ENCODE measurements at regions not wholly inside any gene's neighbourhood (a gene's known extent, or its start where the extent isn't known, plus 50 kb on each side); places are given as distances from the start of the nearest gene placed in this dataset.
"Not testable (repeated sequence)": the region's sequence is repeated elsewhere in the genome, so short reads cannot be mapped to it uniquely, and the experiment has no call there.

- 47 to 56% methylated on average over 2 of the region's 2 CpGs for WGBS, 2 donors
- intact Hi-C loops (cut with DNase I); H3K27me3 ChIP-seq; H3K27ac ChIP-seq; H3K4me3 ChIP-seq; H3K36me3 ChIP-seq; DNase-seq; H3K4me1 ChIP-seq: not testable (repeated sequence)
- H3K9me3 ChIP-seq: peaks cover 6 to 94% (median 66%) of the 10 kb centered on the region in 3 donors
Measured at GRCh38 chr22:11037814-11038213, 4490.2 kb upstream of the OR11H1 start.

DNA sequence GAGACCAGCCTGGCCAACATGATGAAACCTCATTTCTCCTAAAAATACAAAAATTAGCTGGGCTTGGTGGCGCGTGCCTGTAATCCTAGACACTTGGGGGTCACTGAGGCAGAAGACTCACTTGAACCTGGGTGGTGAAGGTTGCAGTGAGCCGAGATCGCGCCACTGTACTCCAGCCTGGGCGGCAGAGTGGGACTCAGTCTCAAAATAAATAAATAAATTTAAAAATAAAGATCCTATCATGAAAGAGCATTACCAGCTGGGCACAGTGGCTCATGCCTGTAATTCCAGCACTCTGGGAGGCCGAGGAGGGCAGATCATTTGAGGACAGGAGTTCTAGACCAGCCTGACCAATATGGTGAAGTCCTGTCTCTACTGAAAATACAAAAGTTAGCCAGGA lies 4489.2 kb upstream of the OR11H1 start:
- H3K27me3 ChIP-seq; DNase-seq; H3K4me1 ChIP-seq; H3K4me3 ChIP-seq; H3K27ac ChIP-seq; intact Hi-C loops (cut with DNase I); H3K36me3 ChIP-seq: not testable (repeated sequence)
- H3K9me3 ChIP-seq: peaks cover 6 to 91% (median 58%) of the 10 kb centered on the region in 3 donors
- 71% methylated on average over 7 of the region's 7 CpGs for WGBS, 2 donors

GRCh38 chr22:11041416-11041815 lies 4486.6 kb upstream of the OR11H1 start:
- H3K36me3 ChIP-seq; intact Hi-C loops (cut with DNase I); H3K27me3 ChIP-seq; H3K4me3 ChIP-seq; DNase-seq; H3K27ac ChIP-seq; H3K4me1 ChIP-seq: not testable (repeated sequence)
- peaks cover 6 to 69% (median 39%) of the 10 kb centered on the region in 3 donors for H3K9me3 ChIP-seq
- WGBS, 2 donors: 60 to 65% methylated on average over 9 of the region's 9 CpGs

DNA sequence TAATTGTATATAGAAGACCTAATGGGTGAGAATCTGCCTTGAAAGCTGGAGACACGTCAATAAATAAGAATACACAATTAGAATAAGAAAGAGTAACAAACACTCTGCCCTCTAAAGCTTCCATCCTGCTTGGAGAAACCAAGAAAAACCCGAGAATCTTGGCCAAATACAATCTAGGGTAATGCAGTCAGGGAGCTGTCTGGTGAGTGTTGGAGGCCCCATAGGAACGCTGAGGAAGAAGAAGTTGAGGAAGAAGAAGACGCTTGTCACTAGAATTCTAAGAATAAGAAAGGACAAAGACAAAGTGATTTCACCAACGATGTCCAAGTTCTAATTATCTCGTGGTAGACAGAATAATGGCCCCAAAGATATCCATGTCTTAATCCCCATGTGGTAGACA lies 4485.9 kb upstream of the OR11H1 start:
- TF ChIP-seq, protein P1, sequence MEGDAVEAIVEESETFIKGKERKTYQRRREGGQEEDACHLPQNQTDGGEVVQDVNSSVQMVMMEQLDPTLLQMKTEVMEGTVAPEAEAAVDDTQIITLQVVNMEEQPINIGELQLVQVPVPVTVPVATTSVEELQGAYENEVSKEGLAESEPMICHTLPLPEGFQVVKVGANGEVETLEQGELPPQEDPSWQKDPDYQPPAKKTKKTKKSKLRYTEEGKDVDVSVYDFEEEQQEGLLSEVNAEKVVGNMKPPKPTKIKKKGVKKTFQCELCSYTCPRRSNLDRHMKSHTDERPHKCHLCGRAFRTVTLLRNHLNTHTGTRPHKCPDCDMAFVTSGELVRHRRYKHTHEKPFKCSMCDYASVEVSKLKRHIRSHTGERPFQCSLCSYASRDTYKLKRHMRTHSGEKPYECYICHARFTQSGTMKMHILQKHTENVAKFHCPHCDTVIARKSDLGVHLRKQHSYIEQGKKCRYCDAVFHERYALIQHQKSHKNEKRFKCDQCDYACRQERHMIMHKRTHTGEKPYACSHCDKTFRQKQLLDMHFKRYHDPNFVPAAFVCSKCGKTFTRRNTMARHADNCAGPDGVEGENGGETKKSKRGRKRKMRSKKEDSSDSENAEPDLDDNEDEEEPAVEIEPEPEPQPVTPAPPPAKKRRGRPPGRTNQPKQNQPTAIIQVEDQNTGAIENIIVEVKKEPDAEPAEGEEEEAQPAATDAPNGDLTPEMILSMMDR (IDR thresholded peaks at IDR 0.05): no peak
- no peak for TF ChIP-seq POLR2A (IDR thresholded peaks at IDR 0.05)
- intact Hi-C loops (cut with DNase I): no loop called here
- Histone ChIP-seq H3K4me3 (no peak overlapping the region), H3K27ac (no peak overlapping the region), H3K4me1 (no peaks in the 10 kb centered on the region), H3K9me3 (peaks cover 6 to 62% (median 34%) of the 10 kb centered on the region in 3 donors), H3K27me3 (peaks cover 0 to 4% (median 0%) of the 10 kb centered on the region in 4 donors), H3K36me3 (no peaks in the 10 kb centered on the region)
- 34 to 43% methylated on average over 6 of the region's 6 CpGs for WGBS, 2 donors
- DNase-seq: no peak

- H3K9me3 ChIP-seq: peaks cover 0 to 57% (median 23%) of the 10 kb centered on the region in 3 donors
- intact Hi-C loops (cut with DNase I): not testable (repeated sequence)
Measured at GRCh38 chr22:11043289-11043688, 4484.7 kb upstream of the OR11H1 start.

GRCh38 chr22:11048884-11049283 lies 4479.1 kb upstream of the OR11H1 start:
- H3K9me3 ChIP-seq: peaks cover 6 to 42% (median 7%) of the 10 kb centered on the region in 3 donors
- H3K36me3 ChIP-seq; DNase-seq; H3K27ac ChIP-seq; H3K4me3 ChIP-seq; H3K4me1 ChIP-seq; intact Hi-C loops (cut with DNase I); H3K27me3 ChIP-seq: not testable (repeated sequence)
- WGBS, 2 donors: 73 to 83% methylated on average over 1 of the region's 1 CpG

More at GRCh38 chr22:11043289-11043688, 4484.7 kb upstream of the OR11H1 start:
- H3K27ac ChIP-seq, DNase-seq, H3K4me3 ChIP-seq, H3K27me3 ChIP-seq, H3K4me1 ChIP-seq, H3K36me3 ChIP-seq: not testable (repeated sequence)

GRCh38 chr22:11050226-11050625 lies 4477.8 kb upstream of the OR11H1 start:
- H3K27me3 ChIP-seq; H3K27ac ChIP-seq; H3K4me3 ChIP-seq; H3K4me1 ChIP-seq; H3K36me3 ChIP-seq; intact Hi-C loops (cut with DNase I); DNase-seq: not testable (repeated sequence)
- WGBS, 2 donors: 75% methylated on average over 8 of the region's 11 CpGs; no CpG with 5 or more reads in 1 of the 2 donors
- peaks cover 9 to 52% (median 18%) of the 10 kb centered on the region in 3 donors for H3K9me3 ChIP-seq

DNA sequence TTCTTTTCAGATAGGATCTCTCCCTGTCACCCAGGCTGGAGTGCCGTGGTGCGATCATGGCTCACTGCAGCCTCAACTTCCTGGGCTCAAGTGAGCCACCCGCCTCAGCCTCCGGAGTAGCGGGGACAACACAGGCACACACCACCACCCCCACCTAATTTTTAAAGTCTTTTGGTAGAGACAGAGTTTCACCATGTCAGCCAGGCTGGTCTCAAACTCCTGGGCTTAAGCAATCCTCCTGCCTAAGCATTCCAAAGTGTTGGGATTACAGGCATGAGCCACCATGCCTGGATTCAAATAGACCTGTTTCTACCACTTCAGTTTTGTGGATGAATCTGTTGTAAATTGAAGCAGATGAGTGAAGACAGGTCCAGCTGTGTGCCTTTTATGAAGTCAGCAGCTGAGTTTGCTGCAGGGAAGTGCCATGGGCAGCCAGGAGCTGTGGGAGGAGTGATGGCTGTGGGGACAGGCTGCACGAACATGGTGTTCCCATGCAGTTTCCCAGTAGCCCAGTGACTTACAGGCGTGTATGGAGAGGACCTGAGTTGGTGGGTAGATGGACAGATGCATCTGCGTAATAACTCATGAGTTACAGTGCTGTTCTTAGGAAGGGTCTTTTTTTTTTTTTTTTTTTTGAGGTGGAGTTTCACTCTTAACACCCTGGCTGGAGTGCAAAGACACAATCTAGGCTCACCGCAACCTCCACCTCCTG lies 4476.4 kb upstream of the OR11H1 start:
- H3K27ac ChIP-seq; DNase-seq; H3K4me1 ChIP-seq; intact Hi-C loops (cut with DNase I); H3K36me3 ChIP-seq; H3K4me3 ChIP-seq; H3K27me3 ChIP-seq: not testable (repeated sequence)
- peaks cover 14 to 65% (median 31%) of the 10 kb centered on the region in 3 donors for H3K9me3 ChIP-seq
- 54 to 55% methylated on average over 4 of the region's 9 CpGs for WGBS, 2 donors

- H3K36me3 ChIP-seq; H3K4me3 ChIP-seq; H3K27me3 ChIP-seq; H3K4me1 ChIP-seq; H3K27ac ChIP-seq; intact Hi-C loops (cut with DNase I); DNase-seq: not testable (repeated sequence)
- H3K9me3 ChIP-seq: peaks cover 21 to 78% (median 40%) of the 10 kb centered on the region in 3 donors
- WGBS, 2 donors: 55 to 61% methylated on average over 20 to 24 of the region's 24 CpGs
Measured at GRCh38 chr22:11053403-11054344, 4474.3 kb upstream of the OR11H1 start.

GRCh38 chr22:11054681-11055080 lies 4473.3 kb upstream of the OR11H1 start:
- 64 to 67% methylated on average over 6 to 8 of the region's 11 CpGs for WGBS, 2 donors
- H3K9me3 ChIP-seq: peaks cover 21 to 72% (median 44%) of the 10 kb centered on the region in 3 donors
- intact Hi-C loops (cut with DNase I); H3K27ac ChIP-seq; H3K27me3 ChIP-seq; H3K4me3 ChIP-seq; H3K4me1 ChIP-seq; H3K36me3 ChIP-seq; DNase-seq: not testable (repeated sequence)

- intact Hi-C loops (cut with DNase I); H3K27ac ChIP-seq; H3K4me1 ChIP-seq; H3K27me3 ChIP-seq; H3K36me3 ChIP-seq; H3K4me3 ChIP-seq; DNase-seq: not testable (repeated sequence)
- peaks cover 21 to 77% (median 44%) of the 10 kb centered on the region in 3 donors for H3K9me3 ChIP-seq
- 84 to 86% methylated on average over 8 of the region's 8 CpGs for WGBS, 2 donors
Measured at GRCh38 chr22:11055176-11055575, 4472.8 kb upstream of the OR11H1 start.
